CD14-positive monocyte (primary cell): ENCODE measurements at regions not wholly inside any gene's neighbourhood (a gene's known extent, or its start where the extent isn't known, plus 50 kb on each side); places are given as distances from the start of the nearest gene placed in this dataset.

Source experiments
- DNase-seq, 3 donors: peaks; one replicate each; pipeline ENCODE4 v3.0.0-alpha.2; 2011 to 2022
- H2AFZ ChIP-seq: 2 replicates; pipeline ENCODE4 v1.6.0; 2012; ENCODE audit warnings: mild to moderate bottlenecking, low read depth, low read length, inconsistent platforms; ENCODE audit not compliant: insufficient read depth, poor library complexity, severe bottlenecking
- H3K27ac ChIP-seq, 2 donors: 1 replicate in 1 of 2; 2 replicates in 1 of 2; pipeline ENCODE4 v1.5.1; 2012 to 2013; ENCODE audit warnings: low read length in 2 of 2, control low read depth in 1 of 2, inconsistent platforms in 1 of 2, low read depth in 1 of 2, mild to moderate bottlenecking in 1 of 2
- H3K27me3 ChIP-seq, 2 donors: one replicate each; pipeline versions ENCODE4 v1.6.0 to v1.6.1; 2011 to 2013; ENCODE audit warnings: low read length in 2 of 2; ENCODE audit not compliant: control insufficient read depth in 2 of 2, insufficient read depth in 2 of 2
- H3K36me3 ChIP-seq, 2 donors: replicated peaks in 1 of 2; 1 replicate in 1 of 2; 2 replicates in 1 of 2; pipeline versions ENCODE4 v1.5.1 to v1.6.1; 2012 to 2013; ENCODE audit warnings: low read length in 2 of 2, control low read depth in 1 of 2, inconsistent platforms in 1 of 2, mild to moderate bottlenecking in 1 of 2; ENCODE audit not compliant: insufficient read depth in 2 of 2, control insufficient read depth in 1 of 2
- H3K4me1 ChIP-seq, 2 donors: 1 replicate in 1 of 2; 2 replicates in 1 of 2; pipeline versions ENCODE4 v1.5.1 to v1.6.1; 2012 to 2013; ENCODE audit warnings: low read length in 2 of 2, control low read depth in 1 of 2, inconsistent platforms in 1 of 2, mild to moderate bottlenecking in 1 of 2, moderate library complexity in 1 of 2; ENCODE audit not compliant: insufficient read depth in 2 of 2, control insufficient read depth in 1 of 2
- H3K4me2 ChIP-seq: replicated peaks from 2 replicates; pipeline ENCODE3; 2012; ENCODE audit warnings: low read length, moderate library complexity, mild to moderate bottlenecking; ENCODE audit not compliant: poor library complexity, severe bottlenecking; ENCODE audit errors: extremely low read depth
- H3K4me3 ChIP-seq, 3 experiments: fragments of 200-600 bp in 1 of 3; sonication (generic) in 1 of 3; replicated peaks in 1 of 3; 1 replicate in 2 of 3; 2 replicates in 1 of 3; pipeline ENCODE4 v1.5.1; 2011 to 2013; ENCODE audit warnings: low read length in 3 of 3, mild to moderate bottlenecking in 3 of 3, control low read depth in 2 of 3, low read depth in 2 of 3, inconsistent platforms in 1 of 3, moderate library complexity in 1 of 3
- H3K79me2 ChIP-seq: 2 replicates; pipeline ENCODE4 v1.6.0; 2012; ENCODE audit warnings: mild to moderate bottlenecking, control low read depth, inconsistent platforms, low read length, moderate library complexity; ENCODE audit not compliant: insufficient read depth
- H3K9ac ChIP-seq: 2 replicates; pipeline ENCODE4 v1.6.0; 2017; ENCODE audit warnings: low read length, mild to moderate bottlenecking; ENCODE audit not compliant: insufficient read depth, poor library complexity, severe bottlenecking
- H3K9me3 ChIP-seq, 2 donors: replicated peaks in 1 of 2; 1 replicate in 1 of 2; 2 replicates in 1 of 2; pipeline versions ENCODE4 v1.5.1 to v1.6.1; 2012 to 2013; ENCODE audit warnings: low read length in 2 of 2, control low read depth in 1 of 2; ENCODE audit not compliant: control insufficient read depth in 1 of 2, insufficient read depth in 1 of 2
- H4K20me1 ChIP-seq: 2 replicates; pipeline ENCODE4 v1.6.0; 2012; ENCODE audit warnings: mild to moderate bottlenecking, low read length, control low read depth, moderate library complexity; ENCODE audit not compliant: insufficient read depth
- H3K27ac Mint-ChIP-seq, 7 donors: one replicate each; pipeline ENCODE4 v1.8.0; 2020; ENCODE audit warnings: mild to moderate bottlenecking in 7 of 7, mixed read lengths in 7 of 7, moderate library complexity in 6 of 7, inconsistent platforms in 2 of 7
- H3K27me3 Mint-ChIP-seq, 3 donors: one replicate each; pipeline ENCODE4 v1.8.0; 2021 to 2022; ENCODE audit warnings: low read depth in 3 of 3, mild to moderate bottlenecking in 3 of 3, mixed read lengths in 3 of 3, moderate library complexity in 3 of 3, inconsistent platforms in 1 of 3
- H3K36me3 Mint-ChIP-seq, 2 donors: one replicate each; pipeline ENCODE4 v1.8.0; 2020; ENCODE audit warnings: mixed read lengths in 2 of 2, inconsistent platforms in 1 of 2, mild to moderate bottlenecking in 1 of 2
- H3K4me1 Mint-ChIP-seq: one replicate; pipeline ENCODE4 v1.8.0; 2020; ENCODE audit warnings: mild to moderate bottlenecking, mixed read lengths
- H3K4me3 Mint-ChIP-seq, 2 donors: one replicate each; pipeline ENCODE4 v1.8.0; 2020; ENCODE audit warnings: mild to moderate bottlenecking in 2 of 2, mixed read lengths in 2 of 2, moderate library complexity in 1 of 2
- H3K9me3 Mint-ChIP-seq, 7 donors: one replicate each; pipeline ENCODE4 v1.8.0; 2020 to 2022; ENCODE audit warnings: mixed read lengths in 7 of 7, mild to moderate bottlenecking in 6 of 7, moderate library complexity in 6 of 7, inconsistent platforms in 2 of 7
- CTCF ChIP-seq: fragments of 200-600 bp; IDR thresholded peaks from one replicate; pipeline ENCODE4 v1.8.0; 2022; ENCODE audit warnings: antibody characterized with exemption, mild to moderate bottlenecking
- WGBS: methylation state at CpG from one replicate; pipeline ENCODE4 v1.1.5; 2013; ENCODE audit warnings: missing lambda C conversion rate; ENCODE audit not compliant: insufficient coverage; 5-methylcytosine and 5-hydroxymethylcytosine counted together
- intact Hi-C, 2 donors: fragments of 100-400 bp; cut with micrococcal nuclease; formaldehyde crosslinking; loops; one replicate each; pipeline versions ENCODE4 v1.15.0 to v1.15.1; 2023

GRCh38 chr2:173653432-173653805 is 298.7 kb downstream of the CDCA7 start:
- Histone ChIP-seq H3K9me3 (no peaks in the 10 kb centered on the region), H3K4me2 (no peak overlapping the region), H3K4me1 (no peaks in the 10 kb centered on the region), H2AFZ (no peak overlapping the region), H4K20me1 (no peaks in the 10 kb centered on the region), H3K4me3 (no peak overlapping the region), H3K9ac (no peak overlapping the region), H3K27ac (no peak overlapping the region), H3K36me3 (no peaks in the 10 kb centered on the region), H3K79me2 (no peaks in the 10 kb centered on the region), H3K27me3 (no peaks in the 10 kb centered on the region)
- intact Hi-C loops = no loop called here
- DNase-seq = no peak
- peaks cover 0 to 16% (median 7%) of the 10 kb centered on the region in 3 donors for H3K27me3 Mint-ChIP-seq
- peaks cover 0 to 2% (median 1%) of the 10 kb centered on the region in 7 donors for H3K9me3 Mint-ChIP-seq
- H3K36me3 Mint-ChIP-seq = no peaks in the 10 kb centered on the region
- WGBS = 100% methylated on average over 3 of the region's 6 CpGs
- no peak overlapping the region for H3K27ac Mint-ChIP-seq
- H3K4me1 Mint-ChIP-seq = peaks cover 3% of the 10 kb centered on the region
- TF ChIP-seq CTCF = no peak
- no peak overlapping the region for H3K4me3 Mint-ChIP-seq

GRCh38 chr2:173654161-173654895 is 299.7 kb downstream of the CDCA7 start:
- no peak for DNase-seq
- Mint-ChIP-seq H3K27ac (peak overlapping the region in 2 of 7 donors; percentile 8 to 31), H3K4me3 (no peak overlapping the region), H3K4me1 (peaks cover 3% of the 10 kb centered on the region), H3K9me3 (peaks cover 0 to 2% (median 1%) of the 10 kb centered on the region in 7 donors), H3K27me3 (peaks cover 0 to 16% (median 7%) of the 10 kb centered on the region in 3 donors), H3K36me3 (no peaks in the 10 kb centered on the region)
- TF ChIP-seq CTCF = no peak
- H4K20me1 ChIP-seq = no peaks in the 10 kb centered on the region
- intact Hi-C loops = no loop called here
- no peak overlapping the region for H3K9ac ChIP-seq
- H3K4me2 ChIP-seq = no peak overlapping the region
- H3K36me3 ChIP-seq = no peaks in the 10 kb centered on the region
- H3K4me3 ChIP-seq = no peak overlapping the region
- 70% methylated on average over 4 of the region's 10 CpGs for WGBS
- no peaks in the 10 kb centered on the region for H3K27me3 ChIP-seq
- no peak overlapping the region for H2AFZ ChIP-seq
- H3K27ac ChIP-seq = no peak overlapping the region
- H3K9me3 ChIP-seq = no peaks in the 10 kb centered on the region
- no peaks in the 10 kb centered on the region for H3K79me2 ChIP-seq
- no peaks in the 10 kb centered on the region for H3K4me1 ChIP-seq
